Ovary (tissue), 3 donors: ENCODE measurements at regions not wholly inside any gene's neighbourhood (a gene's known extent, or its start where the extent isn't known, plus 50 kb on each side); places are given as distances from the start of the nearest gene placed in this dataset.

Experiments used
- EP300 ChIP-seq: sonication (generic); formaldehyde crosslinking; IDR thresholded peaks from one replicate; pipeline ENCODE4 v1.6.1; 2017; ENCODE audit warnings: antibody characterized with exemption
- POLR2A ChIP-seq: fragments of 450-650 bp; IDR thresholded peaks from one replicate; pipeline ENCODE4 v1.6.1; 2017; ENCODE audit warnings: antibody characterized with exemption, mild to moderate bottlenecking, moderate library complexity
- TF ChIP-seq, protein P1 (sequence below), 3 donors: fragments of 450-650 bp in 2 of 3; fragments of 200-600 bp in 1 of 3; IDR thresholded peaks; one replicate each; pipeline versions ENCODE4 v1.5.1 to v1.8.0; 2016 to 2022; ENCODE audit warnings: antibody characterized with exemption in 3 of 3, mild to moderate bottlenecking in 1 of 3
- donor health status: DM: no; HTN: no; CAD: no.

DNA sequence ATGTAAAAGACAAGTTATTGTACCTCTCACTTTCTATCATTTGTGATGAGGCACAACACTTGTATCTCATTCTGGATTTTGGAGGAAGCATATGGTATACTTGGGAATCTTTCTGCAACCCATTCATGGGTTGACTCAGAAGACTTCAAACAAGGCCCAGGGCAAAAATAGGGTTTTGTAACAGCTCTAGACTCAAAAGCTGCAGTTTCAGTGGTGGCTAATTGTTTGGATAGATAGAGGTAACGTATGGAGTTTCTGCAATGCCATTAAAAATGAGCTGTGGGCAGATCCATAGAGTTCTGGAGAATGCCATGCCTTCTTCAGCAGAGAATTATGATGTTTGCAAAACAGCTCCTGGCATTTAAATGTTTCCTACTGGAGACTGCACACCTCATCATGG, 279.6 kb upstream of the VLDLR start:
- TF ChIP-seq, protein P1, sequence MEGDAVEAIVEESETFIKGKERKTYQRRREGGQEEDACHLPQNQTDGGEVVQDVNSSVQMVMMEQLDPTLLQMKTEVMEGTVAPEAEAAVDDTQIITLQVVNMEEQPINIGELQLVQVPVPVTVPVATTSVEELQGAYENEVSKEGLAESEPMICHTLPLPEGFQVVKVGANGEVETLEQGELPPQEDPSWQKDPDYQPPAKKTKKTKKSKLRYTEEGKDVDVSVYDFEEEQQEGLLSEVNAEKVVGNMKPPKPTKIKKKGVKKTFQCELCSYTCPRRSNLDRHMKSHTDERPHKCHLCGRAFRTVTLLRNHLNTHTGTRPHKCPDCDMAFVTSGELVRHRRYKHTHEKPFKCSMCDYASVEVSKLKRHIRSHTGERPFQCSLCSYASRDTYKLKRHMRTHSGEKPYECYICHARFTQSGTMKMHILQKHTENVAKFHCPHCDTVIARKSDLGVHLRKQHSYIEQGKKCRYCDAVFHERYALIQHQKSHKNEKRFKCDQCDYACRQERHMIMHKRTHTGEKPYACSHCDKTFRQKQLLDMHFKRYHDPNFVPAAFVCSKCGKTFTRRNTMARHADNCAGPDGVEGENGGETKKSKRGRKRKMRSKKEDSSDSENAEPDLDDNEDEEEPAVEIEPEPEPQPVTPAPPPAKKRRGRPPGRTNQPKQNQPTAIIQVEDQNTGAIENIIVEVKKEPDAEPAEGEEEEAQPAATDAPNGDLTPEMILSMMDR (IDR thresholded peaks at IDR 0.05), result no peak
- TF ChIP-seq POLR2A (no peak), EP300 (no peak)
